HG03520 (cell line): ENCODE measurements at regions not wholly inside any gene's neighbourhood (a gene's known extent, or its start where the extent isn't known, plus 50 kb on each side); places are given as distances from the start of the nearest gene placed in this dataset.
"Not testable (repeated sequence)": the region's sequence is repeated elsewhere in the genome, so short reads cannot be mapped to it uniquely, and the experiment has no call there.

ENCODE experiments used
- ATAC-seq: cut with Tn5 transposase; IDR thresholded peaks from one replicate; pipeline ENCODE4 v1.9.1; 2021; ENCODE audit warnings: mild to moderate bottlenecking, moderate library complexity; ENCODE audit not compliant: unreplicated experiment

GRCh38 chr4:164058776-164059445 lies 564.4 kb downstream of the TMA16 start:
- no peak for ATAC-seq

DNA sequence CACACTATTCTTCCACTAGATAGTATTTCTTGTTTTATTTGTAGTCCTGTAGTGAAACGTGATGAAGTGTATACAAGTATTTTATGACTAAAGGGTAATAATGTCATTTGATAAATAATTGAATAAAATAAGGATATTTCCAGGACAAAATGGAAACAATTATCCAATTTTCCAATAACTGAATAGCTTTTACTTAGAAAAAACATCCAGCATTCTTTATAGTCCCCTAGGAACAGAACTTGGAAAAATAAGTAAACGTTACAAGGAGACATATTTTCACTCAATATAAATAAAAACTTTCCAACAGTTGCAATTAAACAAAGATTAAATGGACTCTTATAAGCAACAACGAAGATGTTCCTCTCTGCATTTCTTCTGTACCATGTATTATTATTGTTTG lies 566.0 kb downstream of the TMA16 start:
- ATAC-seq, result no peak

DNA sequence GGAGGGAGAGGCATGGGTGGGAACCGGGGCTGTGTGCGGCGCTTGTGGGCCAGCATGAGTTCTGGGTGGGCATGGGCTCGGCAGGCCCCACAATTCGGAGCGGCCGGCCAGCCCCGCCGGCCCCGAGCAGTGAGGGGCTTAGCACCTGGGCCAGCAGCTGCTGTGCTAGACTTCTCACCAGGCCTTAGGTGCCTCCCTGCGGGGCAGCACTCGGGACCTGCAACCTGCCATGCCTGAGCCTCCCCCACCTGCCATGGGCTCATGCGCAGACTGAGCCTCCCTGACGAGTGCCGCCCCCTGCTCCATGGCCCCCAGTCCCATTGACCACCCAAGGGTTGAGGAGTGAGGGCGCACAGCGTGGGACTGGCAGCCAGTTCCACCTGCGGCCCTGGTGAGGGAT lies 573.9 kb downstream of the TMA16 start:
- ATAC-seq, result no peak

GRCh38 chr4:164070625-164071024 lies 576.1 kb downstream of the TMA16 start:
- no peak for ATAC-seq

GRCh38 chr4:164081371-164081770 lies 586.9 kb downstream of the TMA16 start:
- no peak for ATAC-seq

DNA sequence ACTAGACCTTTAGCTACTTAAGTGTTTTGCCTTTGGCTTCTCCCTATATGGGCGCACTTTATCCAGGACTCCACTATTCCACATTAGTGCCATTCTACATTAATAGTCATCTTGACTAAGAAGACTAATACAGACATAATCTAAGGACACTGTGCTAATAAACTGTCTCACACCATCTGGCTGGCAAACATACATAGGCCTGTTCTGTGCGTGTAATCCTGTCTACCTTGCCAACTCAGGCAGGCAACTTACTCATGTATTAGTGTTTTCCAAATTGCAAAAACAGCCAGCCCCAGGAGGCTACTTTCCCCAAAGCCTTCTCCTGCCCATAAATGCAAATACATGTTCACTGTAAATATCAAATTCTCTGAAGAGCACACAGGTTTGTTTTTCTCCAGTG lies 587.3 kb downstream of the TMA16 start:
- no peak for ATAC-seq

DNA sequence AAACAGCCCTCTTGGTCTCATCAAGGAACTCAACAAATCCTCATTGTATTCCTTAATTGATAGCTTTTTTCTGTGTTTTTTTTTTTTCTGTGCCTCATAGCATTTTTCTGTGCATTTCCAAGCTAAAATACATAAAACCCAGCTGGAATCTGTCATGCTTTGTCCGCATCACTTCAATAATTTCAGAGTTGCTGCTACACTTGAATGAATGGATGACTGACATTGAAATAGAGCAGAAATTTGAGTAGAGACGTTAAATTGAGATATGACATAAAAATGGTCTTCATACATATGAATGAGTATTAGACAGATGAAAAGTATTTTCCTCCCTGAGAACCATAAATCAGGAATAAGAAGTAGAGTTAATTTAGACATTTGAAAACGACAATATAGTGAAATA lies 593.2 kb downstream of the TMA16 start:
- no peak for ATAC-seq

- ATAC-seq, result no peak
Measured at GRCh38 chr4:164095313-164096110, 601.0 kb downstream of the TMA16 start.

DNA sequence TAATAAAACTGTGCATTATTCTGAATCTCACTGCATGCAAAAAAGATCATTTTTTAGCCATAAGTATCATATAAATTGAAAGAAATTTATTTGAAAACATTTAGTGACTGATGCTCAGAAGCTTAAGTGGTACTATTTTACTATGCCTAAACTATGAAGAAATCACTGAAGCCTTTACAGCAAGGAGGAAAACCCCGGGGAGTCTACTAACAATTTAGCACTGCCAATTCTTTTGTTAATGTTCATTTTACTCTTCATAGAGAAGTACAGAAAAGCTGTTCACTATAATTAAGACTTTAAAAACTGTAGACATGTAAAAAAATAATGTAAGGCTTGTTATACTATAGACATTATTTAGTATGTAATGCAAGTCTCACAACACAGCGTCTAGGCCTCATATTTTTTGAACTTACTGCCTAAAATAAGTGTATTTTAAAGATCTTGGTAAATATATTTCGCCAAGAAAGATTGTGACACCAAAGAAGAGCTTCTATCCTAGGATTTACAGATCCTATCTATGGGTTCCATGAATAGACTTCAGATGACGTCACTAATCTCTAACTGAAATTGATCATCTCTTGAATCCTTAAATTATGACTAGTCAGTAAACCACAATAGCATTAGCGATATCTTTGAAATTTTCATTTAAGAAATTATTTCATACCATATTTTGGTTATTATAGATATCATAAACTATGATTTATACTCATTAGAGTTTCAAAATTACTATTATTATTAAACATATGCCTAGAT lies 602.5 kb downstream of the TMA16 start:
- no peak for ATAC-seq

DNA sequence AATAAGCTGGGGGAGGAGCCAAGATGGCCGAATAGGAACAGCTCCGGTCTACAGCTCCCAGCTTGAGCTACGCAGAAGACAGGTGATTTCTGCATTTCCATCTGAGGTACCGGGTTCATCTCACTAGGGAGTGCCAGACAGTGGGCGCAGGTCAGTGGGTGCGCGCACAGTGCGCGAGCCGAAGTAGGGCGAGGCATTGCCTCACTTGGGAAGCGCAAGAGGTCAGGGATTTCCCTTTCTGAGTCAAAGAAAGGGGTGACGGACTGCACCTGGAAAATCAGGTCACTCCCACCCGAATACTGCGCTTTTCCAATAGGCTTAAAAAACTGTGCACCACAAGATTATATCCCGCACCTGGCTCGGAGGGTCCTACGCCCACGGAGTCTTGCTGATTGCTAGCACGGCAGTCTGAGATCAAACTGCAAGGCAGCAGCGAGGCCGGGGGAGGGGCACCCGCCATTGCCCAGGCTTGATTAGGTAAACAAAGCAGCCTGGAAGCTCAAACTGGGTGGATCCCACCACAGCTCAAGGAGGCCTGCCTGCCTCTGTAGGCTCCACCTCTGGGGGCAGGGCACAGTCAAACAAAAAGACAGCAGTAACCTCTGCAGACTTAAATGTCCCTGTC lies 606.4 kb downstream of the TMA16 start:
- not testable (repeated sequence) for ATAC-seq

- no peak for ATAC-seq
Measured at GRCh38 chr4:164108971-164109370, 614.5 kb downstream of the TMA16 start.

DNA sequence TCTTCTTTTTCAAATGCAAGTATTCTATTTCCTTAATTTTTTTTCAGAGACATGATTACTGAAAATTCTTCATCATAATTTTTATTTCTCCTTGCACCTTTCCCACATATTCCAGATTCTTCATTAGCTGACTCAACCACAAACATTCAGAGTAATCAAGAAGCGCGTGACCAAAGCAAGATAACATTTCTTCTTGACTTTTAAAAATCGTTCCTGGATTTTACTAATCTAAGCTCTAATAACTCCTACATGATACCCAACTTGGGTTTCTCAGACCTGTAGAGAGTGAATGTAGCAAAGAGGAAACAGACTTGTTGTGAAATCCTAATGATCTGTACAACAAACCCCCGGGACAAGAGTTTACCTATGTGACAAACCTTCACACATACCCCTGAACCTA lies 615.0 kb downstream of the TMA16 start:
- ATAC-seq, result no peak

GRCh38 chr4:164115236-164115635 lies 620.7 kb downstream of the TMA16 start:
- no peak for ATAC-seq

GRCh38 chr4:164116286-164116685 lies 621.8 kb downstream of the TMA16 start:
- no peak for ATAC-seq

DNA sequence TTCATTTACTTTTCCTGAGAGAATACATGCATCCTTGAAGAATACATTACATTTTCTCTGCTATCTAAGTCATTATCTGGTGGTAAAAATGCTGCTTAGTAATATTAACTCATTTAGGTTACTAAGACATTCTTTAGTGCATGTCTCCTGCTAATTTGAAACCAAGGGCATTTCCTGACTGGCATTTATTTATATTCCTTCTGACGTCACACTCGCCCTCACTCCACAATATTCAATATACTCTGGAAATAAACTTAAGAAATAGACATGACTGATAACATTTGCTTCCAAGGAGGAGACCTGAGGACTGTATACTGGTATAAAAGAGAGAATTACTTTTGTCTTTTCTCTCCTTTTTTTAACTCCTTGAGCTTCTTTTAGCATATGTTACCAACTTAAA lies 619.5 kb upstream of the SMIM31 start:
- no peak for ATAC-seq

DNA sequence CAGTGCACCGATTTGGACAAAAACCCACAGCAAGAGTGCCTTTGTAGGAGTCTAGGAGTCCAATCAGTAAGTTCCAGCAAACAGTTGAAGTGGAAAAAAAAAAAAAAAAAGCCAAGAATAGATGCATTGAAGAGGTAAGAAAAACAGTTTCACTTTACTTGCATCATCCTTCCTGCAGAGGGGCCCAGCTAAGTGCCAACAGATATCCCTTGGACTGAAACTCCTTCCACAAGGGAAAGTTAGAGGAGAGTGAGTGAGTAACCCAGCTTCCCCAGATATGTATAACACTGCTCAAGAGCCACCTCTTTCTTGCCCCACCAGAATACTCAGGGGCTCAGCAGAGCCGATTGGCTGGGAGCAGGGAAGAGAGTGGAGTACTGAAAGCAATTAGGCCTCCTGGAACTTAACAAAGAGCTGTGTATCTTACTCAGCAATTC lies 617.7 kb upstream of the SMIM31 start:
- no peak for ATAC-seq

DNA sequence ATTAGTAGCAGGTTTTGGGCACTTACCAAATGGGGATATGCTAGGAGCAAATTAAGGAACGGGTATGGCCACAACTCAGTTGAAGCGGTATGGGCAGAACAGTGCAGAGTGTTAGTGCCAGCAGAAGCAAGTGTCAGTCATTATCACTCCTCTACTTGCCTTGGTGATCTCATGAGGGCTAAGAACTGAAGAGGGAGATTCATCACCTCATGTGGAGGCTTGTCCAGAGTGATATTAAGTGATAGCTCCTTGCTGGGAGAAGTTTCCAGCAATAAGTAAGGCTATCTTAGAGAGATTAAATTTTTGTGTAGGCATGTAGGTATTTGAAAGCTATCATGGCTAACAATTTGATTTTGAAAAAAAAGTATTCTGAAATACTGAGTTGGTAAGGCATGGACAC lies 615.4 kb upstream of the SMIM31 start:
- no peak for ATAC-seq

DNA sequence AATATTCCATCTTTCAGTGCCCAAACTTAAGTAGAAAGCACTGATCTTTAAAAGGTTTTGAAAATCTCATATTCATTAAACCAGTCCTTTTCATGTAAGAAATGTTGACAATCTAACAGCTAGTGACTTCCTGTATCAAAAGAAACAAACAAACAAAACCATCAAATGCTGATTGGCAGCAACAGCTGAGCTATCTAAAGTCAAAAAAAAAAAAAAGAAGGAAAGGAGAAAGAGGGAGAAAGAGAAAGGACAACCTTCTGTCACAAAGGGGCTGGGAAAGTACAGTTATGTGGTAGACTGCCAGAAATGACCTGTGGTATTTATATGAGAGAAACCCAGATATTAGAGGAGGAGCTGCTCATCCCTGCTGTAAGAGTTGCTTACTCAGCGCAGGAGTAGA lies 614.6 kb upstream of the SMIM31 start:
- no peak for ATAC-seq

- ATAC-seq, result not testable (repeated sequence)
Measured at GRCh38 chr4:164141755-164142375, 612.1 kb upstream of the SMIM31 start.

GRCh38 chr4:164154416-164154815 lies 599.5 kb upstream of the SMIM31 start:
- ATAC-seq, result no peak

DNA sequence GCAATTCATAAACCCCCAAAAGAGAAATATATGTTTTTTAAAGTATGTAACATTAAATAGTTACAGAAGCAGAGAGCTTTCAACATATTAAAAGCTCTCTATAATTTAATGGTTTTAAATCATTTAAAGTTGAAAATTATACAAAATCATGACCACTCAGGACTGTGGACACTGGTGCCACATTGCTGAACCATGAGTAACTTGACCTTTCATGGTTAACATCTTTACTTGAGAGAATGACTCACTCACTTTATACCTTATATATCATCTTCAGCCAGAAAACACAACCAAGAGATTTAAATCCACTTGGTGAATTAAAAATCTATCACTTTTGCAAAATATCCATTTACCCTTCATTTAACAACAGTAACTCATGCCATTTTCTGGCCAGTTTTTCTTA lies 584.3 kb upstream of the SMIM31 start:
- ATAC-seq, result no peak
